Fibroblast of skin of back (primary cell): ENCODE measurements at regions not wholly inside any gene's neighbourhood (a gene's known extent, or its start where the extent isn't known, plus 50 kb on each side); places are given as distances from the start of the nearest gene placed in this dataset.

ENCODE experiments used
- DNase-seq: peaks from one replicate; pipeline ENCODE4 v3.0.0-alpha.2; 2013

DNA sequence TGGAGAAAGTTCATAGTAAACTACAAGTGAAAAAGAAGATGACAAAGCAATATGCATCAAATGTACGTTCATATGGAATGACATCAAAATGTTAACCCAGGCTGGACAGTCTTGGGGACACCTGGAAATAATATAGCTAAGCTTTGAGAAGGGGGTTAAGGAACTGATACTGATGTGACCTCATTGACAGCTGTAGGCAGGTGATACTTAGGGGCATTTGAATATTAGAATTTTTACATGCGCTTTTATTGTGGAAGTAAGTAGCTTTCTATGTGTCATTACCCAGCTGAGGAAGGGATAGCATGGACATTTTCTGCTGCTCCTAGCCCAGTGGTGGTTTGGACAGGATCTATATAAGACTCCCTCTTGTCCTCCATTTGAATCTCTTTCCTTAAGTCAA, 299.7 kb downstream of the CWC27 start:
- DNase-seq: no peak

DNA sequence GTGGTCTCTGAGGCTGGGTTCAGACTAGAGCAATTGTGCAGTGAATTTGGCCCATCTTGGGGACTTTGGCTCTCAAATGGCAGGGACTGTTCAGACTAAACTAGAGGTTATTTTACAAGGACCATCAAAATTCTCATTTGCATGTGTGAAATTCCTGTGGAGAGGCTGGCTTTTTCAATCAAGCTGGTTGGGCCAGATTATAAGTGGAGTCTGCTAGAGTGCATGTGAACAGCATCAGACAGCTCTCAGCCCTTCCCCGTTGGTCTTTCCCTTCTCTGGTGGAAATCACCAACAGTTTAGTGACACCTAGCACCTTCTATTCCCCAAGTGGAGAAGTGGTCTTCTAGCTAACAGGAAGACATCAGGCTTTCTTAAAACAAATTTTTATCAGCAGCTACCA, 301.3 kb downstream of the CWC27 start:
- DNase-seq: no peak

DNA sequence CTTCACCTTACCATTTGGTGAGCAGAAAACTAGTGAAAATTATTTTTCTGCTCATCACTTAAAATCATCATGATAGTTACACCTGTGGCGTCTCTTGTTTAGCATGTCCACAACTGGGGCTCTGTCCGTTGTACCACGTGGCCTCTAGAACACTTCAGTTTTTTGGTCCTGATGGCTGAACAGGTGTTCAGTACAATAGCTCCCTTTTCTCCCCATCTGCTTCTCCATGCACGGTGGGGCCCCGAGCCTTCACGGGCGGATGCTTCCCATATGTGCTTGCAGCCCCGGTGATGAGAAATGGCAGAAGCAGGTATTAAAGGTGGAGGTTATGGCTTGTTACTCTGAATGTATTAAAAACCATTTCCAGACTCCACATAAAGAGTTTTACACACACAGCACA, 304.1 kb downstream of the CWC27 start:
- no peak for DNase-seq

- DNase-seq: peak; percentile 73
These were observed 304.5 kb downstream of the CWC27 start for GRCh38 chr5:65073250-65073661.

DNA sequence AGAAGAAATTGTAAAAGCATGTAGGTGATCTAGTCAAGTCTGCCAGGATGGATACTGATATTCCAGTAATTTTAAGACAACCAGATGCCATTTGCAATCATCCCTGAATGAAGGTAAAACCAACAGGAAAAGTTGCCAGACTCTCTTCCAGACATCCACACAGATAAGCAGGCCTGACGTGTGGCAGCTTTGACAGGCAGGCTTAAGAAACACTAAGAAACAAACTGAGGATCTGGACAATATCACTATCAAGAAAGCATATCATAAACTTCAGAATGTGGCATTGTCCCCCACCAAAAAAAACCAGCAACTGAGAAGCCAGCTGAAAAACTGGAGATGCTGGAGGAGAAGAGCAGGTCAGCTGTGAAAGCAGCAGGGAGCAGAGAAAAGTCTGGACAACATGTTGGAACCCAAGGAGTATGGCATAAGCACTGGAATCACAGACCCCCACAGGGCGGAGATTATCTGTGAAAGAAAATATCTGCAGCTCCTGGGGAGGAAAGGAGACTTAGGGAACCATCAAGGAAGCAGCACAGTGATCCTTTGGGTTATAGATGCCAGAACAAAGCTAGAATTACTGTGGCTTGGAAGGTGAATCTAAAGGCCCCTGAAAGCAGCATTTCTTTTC, 307.0 kb downstream of the CWC27 start:
- no peak for DNase-seq

GRCh38 chr5:65076251-65076869, 307.6 kb downstream of the CWC27 start:
- DNase-seq: peak; percentile 55

GRCh38 chr5:65077653-65078052, 308.9 kb downstream of the CWC27 start:
- no peak for DNase-seq

GRCh38 chr5:65078331-65078730, 309.6 kb downstream of the CWC27 start:
- DNase-seq: peak; percentile 77

- no peak for DNase-seq
These were observed 312.3 kb downstream of the CWC27 start for GRCh38 chr5:65081071-65081470.

- DNase-seq: no peak
These were observed 316.2 kb downstream of the CWC27 start for GRCh38 chr5:65084795-65085515.

DNA sequence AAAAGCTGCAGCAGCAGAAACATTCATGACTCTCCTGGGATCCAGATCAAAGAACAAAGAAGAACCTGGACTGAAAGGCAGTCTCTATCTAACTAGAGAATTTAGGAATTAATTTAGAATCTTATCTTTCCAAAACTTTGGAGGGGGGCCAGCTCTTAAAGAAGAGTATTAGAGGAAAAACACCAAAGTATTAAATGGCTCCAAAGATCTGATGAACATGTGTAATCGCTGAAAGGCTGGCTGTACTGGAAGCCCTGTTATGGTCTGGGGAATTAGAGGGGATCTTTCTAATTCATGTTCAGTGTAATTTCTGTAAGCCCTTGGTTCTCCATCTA, 316.8 kb downstream of the CWC27 start:
- DNase-seq: no peak

- DNase-seq: peak; percentile 24
These were observed 317.6 kb downstream of the CWC27 start for GRCh38 chr5:65086234-65086890.

DNA sequence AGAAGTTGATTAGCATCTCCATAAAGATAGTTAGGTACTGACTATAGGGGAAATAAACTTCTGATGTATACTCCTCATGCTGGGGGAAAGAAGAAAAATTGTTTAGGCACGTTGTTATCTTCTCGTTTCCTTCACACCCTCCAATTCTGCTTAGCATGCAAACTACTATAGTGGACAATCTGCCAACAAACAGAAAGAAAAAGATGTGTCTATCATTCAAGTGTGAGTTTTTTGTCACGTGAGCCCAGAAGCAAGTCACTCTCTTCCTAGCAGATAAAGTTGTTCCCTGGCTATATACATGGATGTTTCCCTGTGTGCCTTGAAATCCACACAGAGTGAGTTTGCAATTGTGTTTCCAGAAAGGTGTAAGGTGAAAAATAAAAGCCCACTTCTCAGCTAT, 318.4 kb downstream of the CWC27 start:
- DNase-seq: no peak

- DNase-seq: no peak
These were observed 325.5 kb downstream of the CWC27 start for GRCh38 chr5:65094279-65094678.

DNA sequence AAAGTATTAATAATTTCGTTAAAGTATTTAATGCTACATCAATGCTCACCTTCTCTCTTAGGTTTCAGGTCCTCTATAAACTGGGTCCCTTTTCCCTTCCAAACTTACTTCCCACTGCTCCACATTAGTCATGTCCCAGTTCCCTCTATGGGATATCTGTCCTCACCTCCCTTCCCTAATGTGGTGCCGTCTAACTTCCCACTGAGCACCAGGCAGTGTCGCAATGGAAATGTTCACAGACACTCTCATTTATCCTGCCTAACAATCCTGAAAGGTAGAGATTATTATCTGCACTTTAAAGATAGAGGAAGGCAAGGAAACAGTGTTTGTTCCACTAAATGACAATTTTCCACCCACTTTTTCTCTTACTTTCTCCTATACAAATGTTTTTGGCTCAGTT, 329.7 kb downstream of the CWC27 start:
- no peak for DNase-seq
